A549 (cell line): ENCODE measurements at regions not wholly inside any gene's neighbourhood (a gene's known extent, or its start where the extent isn't known, plus 50 kb on each side); places are given as distances from the start of the nearest gene placed in this dataset.

ENCODE experiments used
- ATAC-seq, 2 experiments: fragments of 200-7000 bp in 1 of 2; fragments of >200 bp in 1 of 2; cut with Nextera tagmentation in 1 of 2; cut with Tn5 transposase in 1 of 2; 3 replicates each; pipeline versions ENCODE4 v1.8.0 to v1.9.1; 2018 to 2020; ENCODE audit warnings: mild to moderate bottlenecking in 1 of 2, moderate library complexity in 1 of 2
- CTCF ChIA-PET: fragments of 300-600 bp; sonication (Branson Sonifier 250); formaldehyde crosslinking; extraction: SDS; loops from one replicate; lab custom pipeline; 2021; ENCODE audit warnings: antibody characterized with exemption, inconsistent platforms; lab: Yijun Ruan, JAX
- POLR2A ChIA-PET: fragments of 350-600 bp; formaldehyde crosslinking; extraction: SDS; loops from one replicate; lab custom pipeline; 2021; ENCODE audit warnings: antibody characterized with exemption, inconsistent platforms; lab: Yijun Ruan, JAX
- DNase-seq, 2 experiments: peaks; one replicate each; pipeline versions ENCODE4 v3.0.0 to v3.0.0-alpha.2; 2011 to 2016; ENCODE audit warnings: low read depth in 1 of 2, low spot score in 1 of 2
- FAIRE-seq: peaks from 2 replicates; lab custom pipeline; 2011; peaks lifted over from hg19 to GRCh38; lab: Jason Lieb, UNC
- H3K27ac ChIP-seq, 2 experiments: fragments of >200 bp; sonication (Bioruptor Twin); formaldehyde crosslinking; 3 replicates each; pipeline ENCODE4 v1.5.1; 2016 to 2017
- H3K4me1 ChIP-seq: fragments of >200 bp; sonication (Bioruptor Twin); formaldehyde crosslinking; 3 replicates; pipeline ENCODE4 v1.6.1; 2016
- H3K4me2 ChIP-seq: fragments of >200 bp; sonication (Bioruptor Twin); formaldehyde crosslinking; 3 replicates; pipeline ENCODE4 v1.6.1; 2016
- H3K4me3 ChIP-seq: fragments of >200 bp; sonication (Bioruptor Twin); formaldehyde crosslinking; 3 replicates; pipeline ENCODE4 v1.5.1; 2016
- H3K9me3 ChIP-seq: fragments of >200 bp; sonication (Bioruptor Twin); formaldehyde crosslinking; 3 replicates; pipeline ENCODE4 v1.6.1; 2016
- CBX2 ChIP-seq: fragments of 200-600 bp; sonication (generic); IDR thresholded peaks from 2 replicates; pipeline ENCODE4 v1.6.1; 2016; ENCODE audit warnings: low read depth, mild to moderate bottlenecking, borderline replicate concordance
- CBX8 ChIP-seq: fragments of 200-600 bp; sonication (generic); IDR thresholded peaks from 2 replicates; pipeline ENCODE4 v1.6.1; 2016
- CEBPB ChIP-seq, 2 experiments: fragments of >200 bp in 1 of 2; sonication (Bioruptor Twin) in 1 of 2; formaldehyde crosslinking in 1 of 2; IDR thresholded peaks; 2 replicates each; pipeline ENCODE4 v1.6.1; 2012 to 2016
- CHD2 ChIP-seq: fragments of 150-350 bp; IDR thresholded peaks from 2 replicates; pipeline ENCODE4 v1.6.1; 2014; ENCODE audit warnings: low read length; ENCODE audit not compliant: partially characterized antibody
- EP300 ChIP-seq, 2 experiments: fragments of >200 bp; sonication (Bioruptor Twin); formaldehyde crosslinking; IDR thresholded peaks; 2 replicates in 1 of 2; 3 replicates in 1 of 2; pipeline ENCODE4 v1.6.1; 2016 to 2017
- HEYL ChIP-seq: fragments of 250-450 bp; sonication (Bioruptor Pico); IDR thresholded peaks from 2 replicates; pipeline ENCODE4 v1.8.0; 2021; ENCODE audit warnings: mild to moderate bottlenecking, moderate library complexity
- HMGXB4 ChIP-seq: fragments of 250-450 bp; sonication (Bioruptor Pico); IDR thresholded peaks from 2 replicates; pipeline ENCODE4 v1.5.0; 2021; ENCODE audit warnings: mild to moderate bottlenecking, moderate library complexity, borderline replicate concordance
- HOXB13 ChIP-seq: fragments of 250-450 bp; sonication (Bioruptor Pico); IDR thresholded peaks from 2 replicates; pipeline ENCODE4 v1.5.0; 2020; ENCODE audit warnings: low read depth, mild to moderate bottlenecking, moderate library complexity
- HOXB5 ChIP-seq: fragments of 250-450 bp; sonication (Bioruptor Pico); IDR thresholded peaks from 2 replicates; pipeline ENCODE4 v1.5.0; 2020; ENCODE audit warnings: mild to moderate bottlenecking, moderate library complexity
- JUN ChIP-seq, 2 experiments: fragments of >200 bp; sonication (Bioruptor Twin); formaldehyde crosslinking; IDR thresholded peaks; 2 replicates in 1 of 2; 3 replicates in 1 of 2; pipeline ENCODE4 v1.6.1; 2016 to 2017
- JUNB ChIP-seq: fragments of >200 bp; sonication (Bioruptor Twin); formaldehyde crosslinking; IDR thresholded peaks from 2 replicates; pipeline ENCODE4 v1.6.1; 2016
- KDM5A ChIP-seq: fragments of 200-600 bp; sonication (generic); IDR thresholded peaks from 2 replicates; pipeline ENCODE4 v1.6.1; 2016; ENCODE audit warnings: antibody characterized with exemption, mild to moderate bottlenecking
- MAZ ChIP-seq: fragments of 150-350 bp; IDR thresholded peaks from 2 replicates; pipeline ENCODE4 v1.6.1; 2014; ENCODE audit warnings: antibody characterized with exemption, low read depth, low read length, borderline replicate concordance
- NFE2L2 ChIP-seq: fragments of 150-350 bp; conservative IDR thresholded peaks from 2 replicates; pipeline ENCODE4 v1.6.1; 2014; ENCODE audit warnings: low read length
- POLR2AphosphoS2 ChIP-seq: conservative IDR thresholded peaks from 2 replicates; pipeline ENCODE4 v1.6.1; 2012; ENCODE audit warnings: low read length, improper control_type of control experiment, inconsistent platforms
- RAD21 ChIP-seq, 2 experiments: fragments of >200 bp in 1 of 2; sonication (Bioruptor Twin) in 1 of 2; formaldehyde crosslinking in 1 of 2; IDR thresholded peaks in 1 of 2; conservative IDR thresholded peaks in 1 of 2; 2 replicates in 1 of 2; 3 replicates in 1 of 2; pipeline ENCODE4 v1.6.1; 2012 to 2018; ENCODE audit warnings: inconsistent platforms in 1 of 2
- RARB ChIP-seq: fragments of 250-450 bp; sonication (Bioruptor Pico); IDR thresholded peaks from 2 replicates; pipeline ENCODE4 v1.8.0; 2021; ENCODE audit warnings: mild to moderate bottlenecking, moderate library complexity
- TFCP2L1 ChIP-seq: fragments of 250-450 bp; sonication (Bioruptor Pico); IDR thresholded peaks from 2 replicates; pipeline ENCODE4 v1.5.0; 2021; ENCODE audit warnings: mild to moderate bottlenecking
- TP53 ChIP-seq: fragments of 250-450 bp; sonication (Bioruptor Pico); IDR thresholded peaks from 2 replicates; pipeline ENCODE4 v1.5.0; 2021; ENCODE audit warnings: mild to moderate bottlenecking, moderate library complexity
- WGBS: methylation state at CpG from one replicate; pipeline ENCODE4 v1.1.6; 2017; ENCODE audit errors: missing lambda C conversion rate; 5-methylcytosine and 5-hydroxymethylcytosine counted together
- TF ChIP-seq, protein P1 (sequence below): IDR thresholded peaks from 2 replicates; pipeline ENCODE4 v1.6.1; 2012; ENCODE audit warnings: low read depth, borderline replicate concordance
- TF ChIP-seq, protein P2 (sequence below): fragments of 250-450 bp; sonication (Bioruptor Pico); IDR thresholded peaks from 2 replicates; pipeline ENCODE4 v1.5.0; 2020; ENCODE audit warnings: low read depth, mild to moderate bottlenecking, moderate library complexity
- TF ChIP-seq, protein P3 (sequence below): fragments of 450-650 bp; IDR thresholded peaks from 2 replicates; pipeline ENCODE4 v1.6.1; 2014; ENCODE audit warnings: antibody characterized with exemption
- TF ChIP-seq, protein P4 (sequence below): IDR thresholded peaks from 2 replicates; pipeline ENCODE4 v1.6.1; 2012

DNA sequence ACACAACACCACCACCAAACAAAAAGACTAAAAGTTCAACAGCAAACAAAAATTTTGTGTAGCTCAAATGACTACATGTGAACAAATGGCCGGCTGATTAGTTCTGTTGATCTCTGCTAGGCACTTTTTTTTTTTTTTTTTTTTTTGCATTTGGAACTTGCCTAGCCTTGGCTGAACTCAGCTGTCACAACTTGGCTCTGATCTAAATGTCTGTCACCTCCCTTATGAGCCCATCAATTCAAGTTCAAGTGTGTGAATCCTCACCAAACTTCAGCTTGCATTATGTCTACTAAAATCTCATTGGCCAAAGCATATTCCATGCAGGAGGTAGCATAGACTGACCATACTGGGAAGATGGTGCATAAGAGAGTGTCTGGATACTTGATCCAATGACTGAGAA lies 606.5 kb upstream of the ADGRL4 start:
- DNase-seq = no peak
- no peak for ATAC-seq
- ChIA-PET CTCF (interaction anchor here (1.1 kb wide), 1 partner anchor 9 kb away, joined by 4 read pairs; no protein-coding TSS in a partner anchor), POLR2A (no interaction called here)
- H3K27ac ChIP-seq = no peak overlapping the region
- WGBS = 55% methylated on average over 1 of the region's 1 CpG
- TF ChIP-seq EP300 (IDR thresholded peaks at IDR 0.05) (no peak), JUNB (no peak), RAD21 (conservative IDR thresholded peaks at IDR 0.05 in 1 of 2, IDR thresholded peaks at IDR 0.05 in 1 of 2) (no peak), HEYL (no peak), HOXB5 (CRISPR knock-in tag) (no peak), RARB (CRISPR knock-in tag) (no peak), TFCP2L1 (CRISPR knock-in tag) (no peak), TP53 (CRISPR knock-in tag) (no peak), POLR2AphosphoS2 (no peak), HMGXB4 (CRISPR knock-in tag) (no peak), JUN (IDR thresholded peaks at IDR 0.05) (no peak)
- TF ChIP-seq, protein P1, sequence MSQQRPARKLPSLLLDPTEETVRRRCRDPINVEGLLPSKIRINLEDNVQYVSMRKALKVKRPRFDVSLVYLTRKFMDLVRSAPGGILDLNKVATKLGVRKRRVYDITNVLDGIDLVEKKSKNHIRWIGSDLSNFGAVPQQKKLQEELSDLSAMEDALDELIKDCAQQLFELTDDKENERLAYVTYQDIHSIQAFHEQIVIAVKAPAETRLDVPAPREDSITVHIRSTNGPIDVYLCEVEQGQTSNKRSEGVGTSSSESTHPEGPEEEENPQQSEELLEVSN = no peak
- TF ChIP-seq, protein P2, sequence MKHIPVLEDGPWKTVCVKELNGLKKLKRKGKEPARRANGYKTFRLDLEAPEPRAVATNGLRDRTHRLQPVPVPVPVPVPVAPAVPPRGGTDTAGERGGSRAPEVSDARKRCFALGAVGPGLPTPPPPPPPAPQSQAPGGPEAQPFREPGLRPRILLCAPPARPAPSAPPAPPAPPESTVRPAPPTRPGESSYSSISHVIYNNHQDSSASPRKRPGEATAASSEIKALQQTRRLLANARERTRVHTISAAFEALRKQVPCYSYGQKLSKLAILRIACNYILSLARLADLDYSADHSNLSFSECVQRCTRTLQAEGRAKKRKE (CRISPR knock-in tag) = no peak
- TF ChIP-seq, all 56 proteins: peak for 0
- no peak for FAIRE-seq
- Histone ChIP-seq H3K4me3 (no peak overlapping the region), H3K4me1 (no peaks in the 10 kb centered on the region), H3K4me2 (no peak overlapping the region), H3K9me3 (no peaks in the 10 kb centered on the region)

GRCh38 chr1:79604490-79605198 lies 598.1 kb upstream of the ADGRL4 start:
- ATAC-seq = no peak

GRCh38 chr1:79603843-79604242 lies 597.3 kb upstream of the ADGRL4 start:
- CTCF ChIA-PET = interaction anchor here (0.9 kb wide), 1 partner anchor 9 kb away, joined by 4 read pairs; no protein-coding TSS in a partner anchor
- FAIRE-seq (no peak), DNase-seq (no peak), ATAC-seq (no peak)
- 25% methylated on average over 2 of the region's 2 CpGs for WGBS
- no peak for TF ChIP-seq MAZ
- TF ChIP-seq CEBPB (IDR thresholded peaks at IDR 0.05) = 0 out of 4 replicates have a peak, but pooled peaks of 1 of the 2 experiments have one; percentile 4
- TF ChIP-seq CBX2 = no peak
- TF ChIP-seq, protein P3, sequence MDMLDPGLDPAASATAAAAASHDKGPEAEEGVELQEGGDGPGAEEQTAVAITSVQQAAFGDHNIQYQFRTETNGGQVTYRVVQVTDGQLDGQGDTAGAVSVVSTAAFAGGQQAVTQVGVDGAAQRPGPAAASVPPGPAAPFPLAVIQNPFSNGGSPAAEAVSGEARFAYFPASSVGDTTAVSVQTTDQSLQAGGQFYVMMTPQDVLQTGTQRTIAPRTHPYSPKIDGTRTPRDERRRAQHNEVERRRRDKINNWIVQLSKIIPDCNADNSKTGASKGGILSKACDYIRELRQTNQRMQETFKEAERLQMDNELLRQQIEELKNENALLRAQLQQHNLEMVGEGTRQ = no peak
- H3K27ac ChIP-seq = no peak overlapping the region
- POLR2A ChIA-PET = no interaction called here
- H3K4me3 ChIP-seq = no peak overlapping the region
- no peaks in the 10 kb centered on the region for H3K9me3 ChIP-seq
- H3K4me2 ChIP-seq = no peak overlapping the region
- H3K4me1 ChIP-seq = no peaks in the 10 kb centered on the region

More at GRCh38 chr1:79604490-79605198, 598.1 kb upstream of the ADGRL4 start:
- H3K4me3 ChIP-seq = no peak overlapping the region
- ChIA-PET POLR2A (no interaction called here), CTCF (interaction anchor here (0.9 kb wide), 1 partner anchor 8 kb away, joined by 4 read pairs; no protein-coding TSS in a partner anchor)
- FAIRE-seq (no peak), DNase-seq (no peak)
- TF ChIP-seq NFE2L2 (no peak), KDM5A (no peak), CBX8 (no peak), HOXB13 (no peak), CHD2 (no peak)
- TF ChIP-seq, protein P4, sequence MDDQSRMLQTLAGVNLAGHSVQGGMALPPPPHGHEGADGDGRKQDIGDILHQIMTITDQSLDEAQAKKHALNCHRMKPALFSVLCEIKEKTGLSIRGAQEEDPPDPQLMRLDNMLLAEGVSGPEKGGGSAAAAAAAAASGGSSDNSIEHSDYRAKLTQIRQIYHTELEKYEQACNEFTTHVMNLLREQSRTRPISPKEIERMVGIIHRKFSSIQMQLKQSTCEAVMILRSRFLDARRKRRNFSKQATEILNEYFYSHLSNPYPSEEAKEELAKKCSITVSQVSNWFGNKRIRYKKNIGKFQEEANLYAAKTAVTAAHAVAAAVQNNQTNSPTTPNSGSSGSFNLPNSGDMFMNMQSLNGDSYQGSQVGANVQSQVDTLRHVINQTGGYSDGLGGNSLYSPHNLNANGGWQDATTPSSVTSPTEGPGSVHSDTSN = no peak
- no peaks in the 10 kb centered on the region for H3K9me3 ChIP-seq
- H3K4me2 ChIP-seq = no peak overlapping the region
- H3K4me1 ChIP-seq = no peaks in the 10 kb centered on the region
- WGBS = 6% methylated on average over 9 of the region's 9 CpGs
- no peak overlapping the region for H3K27ac ChIP-seq
